D721Med (cell line): ENCODE measurements at regions not wholly inside any gene's neighbourhood (a gene's known extent, or its start where the extent isn't known, plus 50 kb on each side); places are given as distances from the start of the nearest gene placed in this dataset.
"Not testable (repeated sequence)": the region's sequence is repeated elsewhere in the genome, so short reads cannot be mapped to it uniquely, and the experiment has no call there.

Source experiments
- DNase-seq: peaks from one replicate; pipeline ENCODE4 v3.0.0; 2011; ENCODE audit warnings: low spot score; ENCODE audit not compliant: insufficient read length
- FAIRE-seq: peaks from 2 replicates; lab custom pipeline; 2011; peaks lifted over from hg19 to GRCh38; lab: Jason Lieb, UNC
- CTCF ChIP-seq: IDR thresholded peaks from 2 replicates; pipeline ENCODE4 v1.5.1; 2012; ENCODE audit warnings: mild to moderate bottlenecking, control low read depth; ENCODE audit not compliant: insufficient read depth; ENCODE audit errors: missing control alignments

- DNase-seq = no peak
- no peak for FAIRE-seq
- TF ChIP-seq CTCF = no peak
Measured at GRCh38 chr1:96887501-96887900, 165.9 kb downstream of the PTBP2 start.

GRCh38 chr1:96901783-96902363 lies 180.3 kb downstream of the PTBP2 start:
- no peak for TF ChIP-seq CTCF
- DNase-seq (no peak), FAIRE-seq (no peak)

- FAIRE-seq = peak; percentile 95
- no peak for DNase-seq
- TF ChIP-seq CTCF = no peak
Measured at GRCh38 chr1:96912248-96912647, 190.7 kb downstream of the PTBP2 start.

GRCh38 chr1:96915701-96916100 lies 194.1 kb downstream of the PTBP2 start:
- not testable (repeated sequence) for FAIRE-seq, DNase-seq

GRCh38 chr1:96918406-96918805 lies 196.8 kb downstream of the PTBP2 start:
- DNase-seq = no peak

GRCh38 chr1:96922181-96922580 lies 200.6 kb downstream of the PTBP2 start:
- TF ChIP-seq CTCF = no peak
- no peak for DNase-seq
- FAIRE-seq = no peak

More at GRCh38 chr1:96918406-96918805, 196.8 kb downstream of the PTBP2 start:
- TF ChIP-seq CTCF = no peak
- no peak for FAIRE-seq

- FAIRE-seq = no peak
Measured at GRCh38 chr1:96923753-96924152, 202.2 kb downstream of the PTBP2 start.

More at GRCh38 chr1:96923753-96924152, 202.2 kb downstream of the PTBP2 start:
- TF ChIP-seq CTCF = no peak
- DNase-seq = no peak
